HG03457 (cell line): ENCODE measurements at regions not wholly inside any gene's neighbourhood (a gene's known extent, or its start where the extent isn't known, plus 50 kb on each side); places are given as distances from the start of the nearest gene placed in this dataset.
"Not testable (repeated sequence)": the region's sequence is repeated elsewhere in the genome, so short reads cannot be mapped to it uniquely, and the experiment has no call there.

ENCODE experiments used
- ATAC-seq: cut with Tn5 transposase; IDR thresholded peaks from one replicate; pipeline ENCODE4 v1.9.1; 2021; ENCODE audit warnings: moderate number of reproducible peaks; ENCODE audit not compliant: unreplicated experiment

- ATAC-seq, result no peak
Measured at GRCh38 chr18:78423811-78424210, 555.8 kb upstream of the SALL3 start.

DNA sequence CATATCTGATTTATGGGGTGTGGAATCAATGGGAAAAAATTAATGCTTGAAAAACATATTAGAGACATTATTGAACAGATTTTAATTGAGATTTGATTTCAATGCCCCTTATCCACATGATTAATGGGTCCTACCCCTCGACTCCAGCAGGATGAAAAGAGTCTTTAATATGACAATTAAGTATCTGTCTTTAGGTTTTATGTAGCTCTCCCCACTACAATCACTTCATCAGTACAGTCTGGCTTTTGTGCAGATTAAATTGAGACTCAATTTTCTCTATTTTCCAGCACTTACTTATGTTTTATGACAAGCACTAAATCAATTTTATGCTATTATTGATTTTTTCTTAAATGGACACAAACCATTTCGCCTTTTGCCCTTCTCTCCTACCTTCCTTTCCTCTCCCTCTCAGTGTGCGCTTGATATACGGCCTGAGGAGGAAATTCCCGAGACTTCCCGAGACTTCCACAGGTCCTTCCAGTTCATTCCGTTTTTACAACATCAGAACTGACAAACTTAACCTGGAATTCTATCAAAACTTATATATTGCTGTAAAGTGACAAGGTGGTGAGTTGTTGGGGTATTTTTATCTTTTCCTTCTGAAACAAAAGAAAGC, 555.1 kb upstream of the SALL3 start:
- no peak for ATAC-seq

DNA sequence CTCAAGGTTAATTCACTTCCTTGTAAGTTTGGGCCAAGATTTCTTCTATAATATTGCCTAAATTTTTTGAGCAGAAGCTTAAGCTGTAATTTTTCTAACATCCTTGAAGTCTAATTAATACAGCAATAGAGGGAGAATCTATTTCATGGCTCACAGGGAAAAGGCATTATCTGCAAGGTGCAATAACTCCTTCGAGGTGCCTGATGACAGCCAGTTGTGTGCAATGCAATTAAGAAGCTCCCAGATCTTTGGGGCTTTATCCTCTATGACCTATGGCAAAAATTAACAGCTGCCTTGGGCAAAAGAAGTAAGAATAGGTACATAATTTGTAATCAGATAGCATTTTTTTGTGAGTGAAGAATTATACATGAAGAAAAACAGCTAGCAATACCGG, 554.6 kb upstream of the SALL3 start:
- no peak for ATAC-seq

DNA sequence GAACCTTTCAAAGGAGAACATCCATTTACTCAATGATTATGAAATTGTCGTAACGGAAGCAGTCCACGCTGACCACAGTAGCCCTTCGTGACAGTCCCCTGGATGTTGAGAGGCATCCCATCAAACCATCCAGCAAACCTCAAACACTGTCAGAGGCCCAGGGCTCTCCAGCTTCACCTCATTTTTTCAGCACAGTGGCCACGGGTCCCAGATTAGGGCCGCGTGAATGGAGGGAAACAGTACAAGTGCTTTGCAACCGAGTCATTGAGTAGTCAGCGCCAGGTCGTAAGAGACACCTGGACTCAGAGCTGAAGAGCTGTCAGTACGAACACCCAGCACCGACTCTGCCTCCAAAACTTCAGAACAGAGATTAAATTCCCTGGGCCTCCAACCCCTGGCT, 552.5 kb upstream of the SALL3 start:
- ATAC-seq, result no peak

- ATAC-seq, result no peak
Measured at GRCh38 chr18:78429127-78430108, 550.2 kb upstream of the SALL3 start.

- no peak for ATAC-seq
Measured at GRCh38 chr18:78430131-78430758, 549.4 kb upstream of the SALL3 start.

- no peak for ATAC-seq
Measured at GRCh38 chr18:78431606-78432005, 548.0 kb upstream of the SALL3 start.

- ATAC-seq, result no peak
Measured at GRCh38 chr18:78433562-78433961, 546.1 kb upstream of the SALL3 start.

DNA sequence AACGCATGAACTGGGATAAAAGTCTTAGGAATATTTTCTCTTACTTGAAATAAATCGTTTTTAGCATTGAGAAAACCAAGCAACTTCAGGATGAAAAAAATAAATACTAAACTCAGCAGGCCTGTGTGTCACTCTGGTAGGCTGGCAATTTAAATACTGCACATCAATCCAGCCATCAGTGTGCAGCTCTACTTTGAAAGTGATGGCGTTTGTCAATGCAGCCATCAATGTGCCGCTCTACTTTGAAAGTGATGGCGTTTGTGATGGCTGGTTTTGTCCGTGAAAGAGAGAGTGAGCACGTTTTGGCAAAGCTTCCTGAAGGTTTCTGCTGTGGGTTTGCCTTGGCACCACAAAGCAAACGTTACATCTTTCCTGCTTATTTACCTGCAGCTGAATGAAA, 543.5 kb upstream of the SALL3 start:
- no peak for ATAC-seq

DNA sequence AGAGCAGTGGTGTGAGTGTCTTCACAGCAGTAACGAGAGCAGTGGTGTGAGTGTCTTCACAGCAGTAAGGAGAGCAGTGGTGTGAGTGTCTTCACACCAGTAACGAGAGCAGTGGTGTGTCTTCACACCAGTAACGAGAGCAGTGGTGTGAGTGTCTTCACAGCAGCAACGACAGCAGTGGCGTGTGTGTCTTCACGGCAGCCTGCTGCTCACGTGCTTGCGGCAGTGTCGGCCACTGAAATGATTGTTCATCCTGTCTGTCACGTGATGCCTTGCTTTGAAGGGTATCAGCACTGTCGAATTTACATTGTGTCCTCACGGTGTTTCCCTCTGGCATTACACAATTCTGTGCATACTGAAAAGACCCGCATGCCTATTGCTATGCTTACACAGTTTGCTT, 541.4 kb upstream of the SALL3 start:
- ATAC-seq, result not testable (repeated sequence)

GRCh38 chr18:78445880-78446279, 533.7 kb upstream of the SALL3 start:
- no peak for ATAC-seq

- ATAC-seq, result no peak
Measured at GRCh38 chr18:78447211-78447610, 532.4 kb upstream of the SALL3 start.

DNA sequence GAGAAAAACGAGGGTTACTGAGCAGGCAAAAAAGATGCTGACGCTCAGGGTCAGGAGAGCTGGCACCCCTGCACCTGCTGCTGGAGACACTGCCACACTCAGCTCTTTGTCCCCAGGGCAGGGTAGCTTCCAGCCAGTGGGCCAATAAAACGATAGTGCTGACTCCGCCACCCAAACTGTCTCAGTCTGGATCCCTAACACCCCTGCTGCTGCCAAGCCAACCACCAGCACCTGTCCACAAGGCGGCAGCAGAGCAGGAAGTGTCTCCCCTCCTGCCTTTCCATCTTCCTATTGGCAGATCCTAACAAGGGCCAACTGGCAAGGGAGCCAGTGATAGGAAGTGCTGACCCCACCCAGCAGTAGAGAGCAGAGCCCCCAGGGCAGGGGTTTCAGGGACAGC, 531.5 kb upstream of the SALL3 start:
- no peak for ATAC-seq

GRCh38 chr18:78448591-78448990, 531.0 kb upstream of the SALL3 start:
- no peak for ATAC-seq

- no peak for ATAC-seq
Measured at GRCh38 chr18:78454221-78454620, 525.4 kb upstream of the SALL3 start.

DNA sequence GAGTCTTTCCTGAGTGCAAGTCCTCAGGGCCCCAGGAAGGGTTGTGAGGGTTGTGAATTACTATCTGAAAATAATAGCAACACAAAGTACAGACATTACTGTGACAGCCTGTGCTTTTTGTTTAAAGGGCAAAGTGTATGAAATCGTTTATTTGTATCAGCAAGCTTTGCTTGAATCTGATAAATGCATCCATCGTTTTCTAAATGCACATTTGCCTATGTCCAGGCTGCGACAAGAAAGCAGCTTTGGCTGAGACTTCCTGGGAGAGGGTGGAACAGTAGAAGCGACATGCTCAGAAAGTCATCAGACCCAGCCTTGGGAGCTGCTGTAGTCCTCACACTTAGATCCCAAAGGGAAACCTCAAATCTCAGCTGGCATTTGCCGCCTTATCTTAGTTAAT, 524.2 kb upstream of the SALL3 start:
- no peak for ATAC-seq

DNA sequence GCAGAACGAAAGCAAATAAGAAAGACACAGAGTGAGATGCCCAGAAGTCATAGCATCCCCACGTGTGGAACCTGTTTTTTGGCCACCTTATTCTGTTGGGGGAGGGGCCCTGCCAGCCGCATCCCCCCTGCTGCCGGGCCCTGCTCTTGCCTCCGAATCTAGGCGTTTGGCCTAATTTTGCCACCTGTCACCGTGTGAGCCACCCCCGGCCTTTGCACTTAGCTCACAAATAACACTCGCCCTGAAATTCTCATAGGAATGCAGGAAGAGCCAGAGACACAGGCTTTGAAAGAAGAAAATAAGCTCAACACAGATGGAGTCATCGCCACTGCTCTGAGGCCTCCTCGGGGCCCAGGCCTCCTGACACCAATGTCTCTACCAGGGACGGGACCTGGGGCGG, 522.6 kb upstream of the SALL3 start:
- ATAC-seq, result no peak

DNA sequence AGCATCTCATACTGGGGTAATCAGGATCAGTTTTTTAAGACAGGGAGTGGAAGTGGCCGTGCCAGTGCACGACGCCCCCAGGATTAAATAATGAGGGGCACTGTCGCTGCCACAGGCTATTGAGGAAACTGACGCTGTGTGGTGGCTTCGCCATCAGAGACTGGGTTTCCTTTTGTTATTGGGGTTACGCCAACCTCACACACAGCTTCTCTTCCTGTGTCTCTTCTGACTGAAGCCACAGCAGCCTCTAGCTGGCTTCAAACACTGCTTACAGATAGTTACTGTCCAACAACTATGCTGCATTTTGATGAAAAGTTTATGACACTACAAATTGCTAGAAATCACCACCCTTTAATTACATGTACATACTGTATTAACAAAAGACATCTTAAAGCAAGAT, 521.9 kb upstream of the SALL3 start:
- no peak for ATAC-seq

DNA sequence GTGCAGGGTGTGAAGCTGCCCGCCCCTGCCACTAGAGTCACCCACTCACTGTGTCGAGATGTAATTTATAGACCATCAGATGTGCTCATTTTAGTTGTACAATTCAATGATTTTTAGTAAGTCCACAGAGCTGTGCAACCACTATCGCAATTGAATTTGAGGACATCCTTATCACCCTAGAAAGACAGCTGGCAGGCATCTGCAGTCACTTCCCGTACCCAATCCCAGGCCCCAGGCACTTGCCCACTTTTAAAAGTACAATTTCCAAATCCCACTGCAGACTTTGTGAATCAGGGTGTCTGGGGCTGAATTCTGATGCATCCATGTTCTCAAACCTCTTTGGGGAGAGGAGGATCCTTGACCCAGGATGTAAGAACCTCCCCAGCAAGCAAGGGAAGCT, 521.3 kb upstream of the SALL3 start:
- ATAC-seq, result no peak

DNA sequence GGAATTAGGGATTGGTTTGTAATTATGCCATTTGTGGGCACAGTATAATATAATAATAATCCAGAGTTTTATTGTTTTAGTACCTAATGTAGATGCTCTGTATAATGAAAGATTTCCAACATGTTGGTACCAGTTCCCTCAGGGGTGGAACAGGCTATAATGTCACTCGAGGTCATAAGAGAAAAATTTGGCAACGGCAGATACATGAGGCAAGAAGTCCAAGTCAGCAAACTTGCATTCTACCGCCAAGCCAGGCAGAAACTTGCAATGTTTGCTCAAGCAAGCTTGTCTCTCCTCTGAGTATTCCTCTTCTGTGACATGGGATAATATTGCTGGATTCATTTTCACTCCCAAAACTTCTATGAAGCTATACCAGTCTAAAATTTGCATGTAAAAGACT, 520.0 kb upstream of the SALL3 start:
- no peak for ATAC-seq

DNA sequence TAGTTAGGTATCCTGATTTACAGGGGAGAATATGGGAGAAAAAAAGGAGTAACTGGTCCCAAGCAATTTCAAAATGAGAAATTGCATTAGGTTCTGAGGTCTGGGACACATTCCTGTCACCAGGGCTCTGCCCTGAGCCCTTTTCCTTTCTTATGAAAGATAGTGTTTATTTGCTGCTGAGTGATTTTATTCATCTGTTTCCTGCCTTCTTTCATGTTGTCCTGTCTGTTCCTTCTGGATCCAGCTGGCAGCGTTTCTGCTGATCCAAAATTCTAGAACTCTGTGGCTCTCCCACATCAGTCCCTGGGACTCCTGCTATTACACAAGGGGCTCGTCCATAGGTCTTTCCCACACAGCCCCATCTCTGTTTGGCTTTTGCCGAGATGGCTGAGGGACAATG, 519.1 kb upstream of the SALL3 start:
- ATAC-seq, result no peak

- ATAC-seq, result no peak
Measured at GRCh38 chr18:78473563-78473962, 506.1 kb upstream of the SALL3 start.
